CD4-positive, CD25-positive, alpha-beta regulatory T cell (primary cell): ENCODE measurements at regions not wholly inside any gene's neighbourhood (a gene's known extent, or its start where the extent isn't known, plus 50 kb on each side); places are given as distances from the start of the nearest gene placed in this dataset.
"Not testable (repeated sequence)": the region's sequence is repeated elsewhere in the genome, so short reads cannot be mapped to it uniquely, and the experiment has no call there.

Source experiments
- ATAC-seq, 2 donors: fragments of 150-1000 bp; cut with Tn5 transposase; one replicate each; pipeline ENCODE4 v1.10.0; 2021; ENCODE audit warnings: low read depth in 2 of 2, moderate number of reproducible peaks in 2 of 2, moderate library complexity in 1 of 2
- DNase-seq, 3 donors: peaks; one replicate each; pipeline versions ENCODE4 v3.0.0 to v3.0.0-alpha.2; 2012 to 2022; ENCODE audit warnings: mixed read lengths in 1 of 3
- H3K27ac ChIP-seq: one replicate; pipeline ENCODE4 v1.7.0; 2013; ENCODE audit warnings: mild to moderate bottlenecking, low read length; ENCODE audit not compliant: insufficient read depth, poor library complexity, severe bottlenecking
- H3K27me3 ChIP-seq: one replicate; pipeline ENCODE4 v1.7.0; 2013; ENCODE audit warnings: low read length; ENCODE audit not compliant: control insufficient read depth, insufficient read depth
- H3K36me3 ChIP-seq: one replicate; pipeline ENCODE4 v1.7.0; 2013; ENCODE audit warnings: mild to moderate bottlenecking, low read length, moderate library complexity; ENCODE audit not compliant: control insufficient read depth, insufficient read depth
- H3K4me1 ChIP-seq: 2 replicates; pipeline ENCODE4 v1.7.0; 2013; ENCODE audit warnings: mild to moderate bottlenecking, low read length; ENCODE audit not compliant: insufficient read depth, control insufficient read depth, poor library complexity, severe bottlenecking
- H3K4me3 ChIP-seq: one replicate; pipeline ENCODE4 v1.7.0; 2013; ENCODE audit warnings: low read depth, mild to moderate bottlenecking, low read length, moderate library complexity
- H3K9me3 ChIP-seq, 2 experiments: 1 replicate in 1 of 2; 2 replicates in 1 of 2; pipeline ENCODE4 v1.7.0; 2013; ENCODE audit warnings: low read length in 2 of 2, mild to moderate bottlenecking in 1 of 2, moderate library complexity in 1 of 2; ENCODE audit not compliant: control insufficient read depth in 2 of 2
- H3K27ac Mint-ChIP-seq, 3 donors: one replicate each; pipeline ENCODE4 v1.8.0; 2020 to 2022; ENCODE audit warnings: mild to moderate bottlenecking in 3 of 3, mixed read lengths in 3 of 3, moderate library complexity in 2 of 3
- H3K27me3 Mint-ChIP-seq: one replicate; pipeline ENCODE4 v1.8.0; 2022; ENCODE audit warnings: mild to moderate bottlenecking, mixed read lengths
- H3K36me3 Mint-ChIP-seq: one replicate; pipeline ENCODE4 v1.8.0; 2020; ENCODE audit warnings: mixed read lengths
- H3K4me1 Mint-ChIP-seq, 4 donors: one replicate each; pipeline ENCODE4 v1.8.0; 2020 to 2022; ENCODE audit warnings: mixed read lengths in 4 of 4, mild to moderate bottlenecking in 1 of 4
- H3K4me3 Mint-ChIP-seq, 4 donors: one replicate each; pipeline ENCODE4 v1.8.0; 2020 to 2022; ENCODE audit warnings: mild to moderate bottlenecking in 4 of 4, mixed read lengths in 4 of 4, moderate library complexity in 3 of 4
- H3K9me3 Mint-ChIP-seq, 7 donors: one replicate each; pipeline ENCODE4 v1.8.0; 2020 to 2022; ENCODE audit warnings: mixed read lengths in 7 of 7, mild to moderate bottlenecking in 3 of 7, moderate library complexity in 2 of 7

DNA sequence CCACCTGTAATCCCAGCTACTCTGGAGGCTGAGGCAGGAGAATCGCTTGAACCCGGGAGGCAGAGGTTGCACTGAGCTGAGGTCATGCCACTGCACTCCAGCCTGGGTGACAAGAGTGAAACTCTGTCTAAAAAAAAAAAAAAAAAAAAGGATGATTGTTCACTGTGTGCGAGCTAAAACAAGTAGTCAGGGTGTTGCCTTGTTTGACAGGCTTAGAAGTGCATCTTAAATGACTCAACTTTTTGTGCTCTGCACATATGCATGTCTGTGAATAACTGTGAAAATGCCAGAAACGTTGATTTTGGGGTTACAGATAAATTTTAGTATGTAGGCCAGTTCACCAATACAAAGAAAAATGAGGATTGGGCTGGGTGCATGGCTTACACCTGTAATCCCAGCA, 534.9 kb downstream of the XYLT1 start:
- H3K4me1 Mint-ChIP-seq, H3K4me1 ChIP-seq, H3K36me3 Mint-ChIP-seq, DNase-seq, H3K27me3 ChIP-seq, H3K27ac ChIP-seq, H3K36me3 ChIP-seq, H3K27me3 Mint-ChIP-seq, H3K4me3 ChIP-seq, H3K27ac Mint-ChIP-seq, H3K4me3 Mint-ChIP-seq, H3K9me3 Mint-ChIP-seq, ATAC-seq, H3K9me3 ChIP-seq: not testable (repeated sequence)

DNA sequence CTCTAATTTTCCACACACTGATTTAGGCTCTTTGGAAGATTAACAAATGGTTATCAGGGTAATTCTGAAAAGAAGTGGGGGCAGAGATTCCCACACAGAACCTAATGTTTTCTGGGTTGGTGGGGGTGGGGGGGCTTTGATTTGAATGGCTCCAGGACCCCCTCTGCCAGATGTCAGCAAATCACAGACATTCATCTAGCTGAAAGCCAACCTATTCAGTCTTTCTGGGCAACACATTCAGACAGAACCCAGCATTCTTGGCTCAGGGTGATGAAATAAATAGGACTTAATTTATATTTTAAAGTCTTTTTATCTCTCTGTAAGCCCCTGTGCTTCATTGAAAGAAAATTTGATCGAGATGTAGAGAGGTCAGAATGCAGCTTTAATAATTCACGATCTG, 533.2 kb downstream of the XYLT1 start:
- ATAC-seq (no peak), DNase-seq (no peak)
- Mint-ChIP-seq H3K9me3 (no peaks in the 10 kb centered on the region), H3K36me3 (no peaks in the 10 kb centered on the region), H3K4me1 (no peaks in the 10 kb centered on the region), H3K27me3 (peaks cover 14% of the 10 kb centered on the region), H3K4me3 (no peak overlapping the region), H3K27ac (no peak overlapping the region)
- no peak overlapping the region for H3K4me3 ChIP-seq
- H3K36me3 ChIP-seq, result no peaks in the 10 kb centered on the region
- no peak overlapping the region for H3K27ac ChIP-seq
- H3K27me3 ChIP-seq, result peaks cover 2% of the 10 kb centered on the region
- H3K4me1 ChIP-seq, result no peaks in the 10 kb centered on the region
- H3K9me3 ChIP-seq, result no peaks in the 10 kb centered on the region

DNA sequence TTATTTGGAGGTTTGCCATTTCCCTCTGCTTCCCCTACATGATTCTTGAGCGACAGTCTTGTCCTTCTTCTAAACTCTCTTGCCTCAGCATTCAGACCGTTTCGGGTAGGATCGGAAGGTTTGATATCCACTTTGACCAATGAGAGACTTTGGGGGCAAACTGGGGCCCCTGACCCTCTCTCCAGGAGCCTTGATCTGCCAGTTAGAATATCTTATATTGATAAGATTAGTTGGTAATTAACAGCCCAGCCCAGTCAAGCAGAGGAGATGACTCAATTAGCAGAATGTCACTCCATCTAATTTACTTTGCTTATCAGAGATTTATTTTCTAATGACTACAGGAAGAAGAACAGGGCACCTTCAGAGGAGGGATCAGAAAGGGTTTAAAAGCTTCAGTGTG, 532.8 kb downstream of the XYLT1 start:
- H3K9me3 ChIP-seq, result no peaks in the 10 kb centered on the region
- Mint-ChIP-seq H3K27ac (no peak overlapping the region), H3K4me1 (no peaks in the 10 kb centered on the region), H3K9me3 (no peaks in the 10 kb centered on the region), H3K36me3 (no peaks in the 10 kb centered on the region), H3K4me3 (no peak overlapping the region), H3K27me3 (peaks cover 14% of the 10 kb centered on the region)
- H3K4me1 ChIP-seq, result no peaks in the 10 kb centered on the region
- peaks cover 2% of the 10 kb centered on the region for H3K27me3 ChIP-seq
- H3K36me3 ChIP-seq, result no peaks in the 10 kb centered on the region
- DNase-seq, result no peak
- no peak overlapping the region for H3K4me3 ChIP-seq
- no peak for ATAC-seq
- no peak overlapping the region for H3K27ac ChIP-seq

DNA sequence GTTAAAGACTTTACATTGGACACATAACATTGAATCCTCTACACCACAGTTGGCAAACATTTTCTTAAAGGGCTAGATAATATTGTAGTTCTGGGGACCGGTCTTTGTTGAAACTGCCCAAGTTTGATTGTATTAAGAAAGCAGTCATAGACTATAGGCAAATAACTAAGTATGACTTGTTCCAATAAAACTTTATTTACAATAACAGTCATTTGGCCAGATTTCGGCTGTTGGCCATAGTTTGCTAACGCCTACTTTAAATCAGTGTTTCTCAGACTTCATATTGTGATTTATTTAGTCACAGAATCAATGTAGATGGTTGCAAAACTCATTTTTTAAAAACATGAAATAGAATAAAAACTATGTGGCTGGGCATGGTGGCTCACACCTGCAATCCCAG, 531.8 kb downstream of the XYLT1 start:
- H3K27ac Mint-ChIP-seq, result no peak overlapping the region
- H3K9me3 Mint-ChIP-seq, result no peaks in the 10 kb centered on the region
- Histone ChIP-seq H3K9me3 (no peaks in the 10 kb centered on the region), H3K27ac (no peak overlapping the region), H3K27me3 (peaks cover 2% of the 10 kb centered on the region), H3K36me3 (no peaks in the 10 kb centered on the region), H3K4me1 (no peaks in the 10 kb centered on the region), H3K4me3 (no peak overlapping the region)
- no peaks in the 10 kb centered on the region for H3K36me3 Mint-ChIP-seq
- peaks cover 14% of the 10 kb centered on the region for H3K27me3 Mint-ChIP-seq
- H3K4me1 Mint-ChIP-seq, result no peaks in the 10 kb centered on the region
- no peak overlapping the region for H3K4me3 Mint-ChIP-seq
- no peak for DNase-seq
- no peak for ATAC-seq

DNA sequence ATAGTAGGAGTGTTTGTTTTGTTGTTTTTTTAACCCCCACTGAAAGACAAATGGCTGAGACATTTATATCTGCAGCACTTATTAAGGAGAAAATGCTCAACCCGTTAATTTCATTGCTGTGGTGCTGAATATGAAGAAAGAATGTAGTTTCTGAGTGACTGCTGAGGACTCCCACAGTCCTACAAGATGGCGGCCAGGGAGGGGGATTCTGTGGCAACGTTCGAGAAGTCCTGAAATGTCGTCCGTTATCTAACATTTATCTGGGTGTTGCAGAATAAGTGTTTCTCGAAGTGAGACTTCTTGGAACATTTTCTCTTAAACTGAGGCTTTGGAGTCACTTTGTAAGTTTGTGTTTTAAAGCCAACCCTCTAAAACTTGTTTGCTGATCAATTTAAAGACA, 530.4 kb downstream of the XYLT1 start:
- Histone ChIP-seq H3K4me3 (no peak overlapping the region), H3K9me3 (no peaks in the 10 kb centered on the region), H3K27me3 (peaks cover 2% of the 10 kb centered on the region), H3K36me3 (no peaks in the 10 kb centered on the region), H3K27ac (no peak overlapping the region), H3K4me1 (no peaks in the 10 kb centered on the region)
- ATAC-seq (no peak), DNase-seq (no peak)
- Mint-ChIP-seq H3K9me3 (no peaks in the 10 kb centered on the region), H3K4me3 (no peak overlapping the region), H3K27ac (no peak overlapping the region), H3K4me1 (no peaks in the 10 kb centered on the region), H3K36me3 (no peaks in the 10 kb centered on the region), H3K27me3 (peaks cover 14% of the 10 kb centered on the region)

DNA sequence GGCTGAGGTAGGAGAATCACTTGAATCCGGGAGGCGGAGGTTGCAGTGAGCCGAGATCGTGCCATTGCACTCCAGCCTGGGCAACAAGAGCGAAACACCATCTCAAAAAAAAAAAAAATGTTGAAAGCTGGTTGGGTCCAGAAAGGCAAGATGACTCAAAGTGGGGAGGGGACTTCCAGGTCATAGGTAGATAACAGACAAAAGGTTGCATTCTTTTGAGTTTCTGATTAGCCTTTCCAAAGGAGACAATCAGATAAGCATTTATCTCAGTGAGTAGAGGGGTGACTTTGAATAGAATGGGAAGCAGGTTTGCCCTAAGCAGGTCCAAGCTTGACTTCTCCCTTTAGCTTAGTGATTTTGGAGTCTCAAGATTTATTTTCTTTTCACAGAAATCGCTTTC, 527.9 kb downstream of the XYLT1 start:
- H3K4me3 ChIP-seq, H3K36me3 ChIP-seq, H3K27me3 ChIP-seq, H3K4me3 Mint-ChIP-seq, ATAC-seq, H3K27ac Mint-ChIP-seq, H3K27ac ChIP-seq, H3K9me3 Mint-ChIP-seq, H3K9me3 ChIP-seq, DNase-seq, H3K4me1 Mint-ChIP-seq, H3K36me3 Mint-ChIP-seq, H3K4me1 ChIP-seq: not testable (repeated sequence)
- H3K27me3 Mint-ChIP-seq, result peaks cover 11% of the 10 kb centered on the region

DNA sequence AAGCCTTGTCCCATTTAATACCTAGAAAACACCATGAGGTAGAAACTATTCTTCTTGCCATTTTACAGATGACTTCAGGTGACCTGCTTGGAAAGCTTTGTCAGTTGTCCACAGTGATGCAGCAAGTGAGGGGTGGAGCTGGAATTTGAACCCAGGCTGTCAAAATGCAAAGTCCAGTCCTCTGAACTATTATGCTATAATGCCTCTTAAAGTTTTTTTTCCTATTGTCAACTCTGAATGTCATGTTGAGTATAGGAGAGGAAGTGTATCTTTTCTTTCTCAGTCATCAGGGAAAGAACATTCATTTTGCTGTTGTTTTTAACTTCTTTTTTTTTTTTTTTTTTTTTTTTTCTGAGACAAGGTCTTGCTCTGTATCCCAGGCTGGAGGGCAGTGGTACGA, 525.6 kb downstream of the XYLT1 start:
- no peaks in the 10 kb centered on the region for H3K36me3 Mint-ChIP-seq
- H3K9me3 Mint-ChIP-seq, result peaks cover 0 to 9% (median 6%) of the 10 kb centered on the region in 7 donors
- no peak for DNase-seq
- no peak overlapping the region for H3K4me3 Mint-ChIP-seq
- Histone ChIP-seq H3K9me3 (no peaks in the 10 kb centered on the region), H3K4me1 (no peaks in the 10 kb centered on the region), H3K36me3 (no peaks in the 10 kb centered on the region), H3K4me3 (no peak overlapping the region), H3K27ac (no peak overlapping the region), H3K27me3 (no peaks in the 10 kb centered on the region)
- no peak for ATAC-seq
- H3K27me3 Mint-ChIP-seq, result peaks cover 9% of the 10 kb centered on the region
- no peak overlapping the region for H3K27ac Mint-ChIP-seq
- no peaks in the 10 kb centered on the region for H3K4me1 Mint-ChIP-seq

DNA sequence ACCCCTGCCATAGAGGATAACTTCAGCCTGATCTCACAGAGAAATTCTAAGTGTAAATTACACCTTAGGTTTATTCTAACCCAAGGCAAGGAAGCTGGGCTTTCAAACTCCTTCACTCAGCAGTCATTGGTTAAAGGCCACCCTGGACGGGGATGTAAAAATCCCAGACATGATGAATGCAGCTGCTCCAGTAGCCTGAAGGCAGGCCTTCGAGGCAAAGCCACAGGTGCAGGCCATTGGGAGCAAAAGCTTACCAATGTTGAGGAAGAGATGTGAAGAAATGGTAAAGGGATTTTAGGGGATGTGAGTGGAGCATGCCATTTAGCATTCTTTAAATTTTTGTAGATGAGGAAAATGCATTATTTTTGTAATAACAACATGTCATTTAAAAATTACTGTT, 514.4 kb downstream of the XYLT1 start:
- no peak overlapping the region for H3K27ac Mint-ChIP-seq
- Histone ChIP-seq H3K36me3 (no peaks in the 10 kb centered on the region), H3K4me3 (no peak overlapping the region), H3K9me3 (no peaks in the 10 kb centered on the region), H3K27me3 (no peaks in the 10 kb centered on the region), H3K4me1 (no peaks in the 10 kb centered on the region), H3K27ac (no peak overlapping the region)
- no peak overlapping the region for H3K4me3 Mint-ChIP-seq
- DNase-seq (no peak), ATAC-seq (no peak)
- H3K27me3 Mint-ChIP-seq, result no peaks in the 10 kb centered on the region
- H3K4me1 Mint-ChIP-seq, result no peaks in the 10 kb centered on the region
- H3K9me3 Mint-ChIP-seq, result no peaks in the 10 kb centered on the region
- H3K36me3 Mint-ChIP-seq, result no peaks in the 10 kb centered on the region
